ENCODE measurements at regions not wholly inside any gene's neighbourhood (a gene's known extent, or its start where the extent isn't known, plus 50 kb on each side); places are given as distances from the start of the nearest gene placed in this dataset.

DNA sequence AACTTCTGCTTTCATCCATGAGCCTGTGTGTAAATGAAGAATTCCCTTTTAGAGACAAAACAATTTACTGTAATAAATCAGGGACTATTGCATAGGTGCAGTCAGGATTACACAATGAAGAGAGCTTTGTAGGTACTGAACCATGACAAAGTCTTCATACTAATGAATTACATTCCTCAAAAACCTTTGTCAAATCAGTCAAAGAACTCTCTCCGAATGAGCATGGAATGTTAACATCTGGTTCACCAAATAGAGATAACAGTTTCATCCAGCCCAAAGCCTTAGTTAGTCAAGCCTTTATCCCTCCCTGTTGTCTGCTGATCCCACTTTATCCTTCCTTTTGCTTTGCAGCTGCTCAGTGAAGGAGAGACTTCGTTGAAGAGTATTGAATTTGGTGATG, 62.9 kb upstream of the DMRTA1 start:
- ATAC-seq, result no peak
- H3K27ac Mint-ChIP-seq, result no peak overlapping the region
- peaks cover 6% of the 10 kb centered on the region for H3K27me3 Mint-ChIP-seq
- H3K4me1 Mint-ChIP-seq, result no peaks in the 10 kb centered on the region
- no peaks in the 10 kb centered on the region for H3K36me3 Mint-ChIP-seq
- no peaks in the 10 kb centered on the region for H3K9me3 Mint-ChIP-seq
- H3K4me3 Mint-ChIP-seq, result no peak overlapping the region

DNA sequence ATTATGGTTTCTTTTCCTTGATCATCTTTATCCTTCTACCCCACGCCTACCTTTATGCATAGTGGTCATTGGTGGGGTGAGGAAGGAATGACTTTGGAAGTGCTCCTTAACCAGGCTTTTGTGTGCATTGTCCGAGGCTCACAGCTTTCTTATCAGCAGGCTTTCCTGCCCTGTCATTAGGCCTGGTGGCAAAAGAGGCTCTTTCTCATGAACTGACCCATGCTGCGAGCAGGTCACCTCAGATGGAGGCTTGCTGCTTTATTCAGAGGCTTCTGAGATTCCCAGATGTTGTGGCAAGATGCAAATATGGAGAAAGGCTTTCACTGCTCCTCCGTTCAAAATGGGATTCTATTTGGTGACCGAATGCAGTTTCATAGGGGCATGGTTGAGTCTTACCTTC, 57.4 kb upstream of the DMRTA1 start:
- no peaks in the 10 kb centered on the region for H3K4me1 Mint-ChIP-seq
- H3K27ac Mint-ChIP-seq, result no peak overlapping the region
- no peaks in the 10 kb centered on the region for H3K27me3 Mint-ChIP-seq
- no peaks in the 10 kb centered on the region for H3K9me3 Mint-ChIP-seq
- H3K4me3 Mint-ChIP-seq, result no peak overlapping the region
- H3K36me3 Mint-ChIP-seq, result no peaks in the 10 kb centered on the region
- no peak for ATAC-seq

DNA sequence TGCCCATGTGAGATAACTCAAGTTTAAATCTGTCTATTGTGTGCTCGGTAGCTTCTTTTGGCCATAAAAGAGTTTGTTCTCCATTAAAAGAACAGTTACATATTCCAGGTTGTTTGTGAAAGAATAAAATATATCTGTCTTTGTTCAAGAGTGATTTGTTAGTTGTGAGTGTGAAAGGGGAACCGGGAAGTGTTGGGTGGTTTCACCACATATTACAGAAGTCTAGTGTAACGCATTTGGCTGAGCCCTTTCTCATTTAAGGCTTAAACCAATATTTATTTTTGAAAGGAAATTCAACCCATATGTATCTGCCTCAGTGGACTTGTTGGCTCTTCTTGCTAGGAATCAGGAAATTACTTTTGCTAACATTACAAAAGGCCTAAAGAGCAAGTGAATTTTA, 54.1 kb upstream of the DMRTA1 start:
- Mint-ChIP-seq H3K36me3 (no peaks in the 10 kb centered on the region), H3K27me3 (no peaks in the 10 kb centered on the region), H3K27ac (no peak overlapping the region), H3K4me3 (no peak overlapping the region), H3K9me3 (peaks cover 5% of the 10 kb centered on the region), H3K4me1 (no peaks in the 10 kb centered on the region)
- no peak for ATAC-seq

- no peak for ATAC-seq
- Mint-ChIP-seq H3K27me3 (no peaks in the 10 kb centered on the region), H3K27ac (no peak overlapping the region), H3K36me3 (no peaks in the 10 kb centered on the region), H3K4me3 (no peak overlapping the region), H3K4me1 (no peaks in the 10 kb centered on the region), H3K9me3 (peaks cover 5% of the 10 kb centered on the region)
Observed at GRCh38 chr9:22395687-22396141, 50.9 kb upstream of the DMRTA1 start.
